ENCODE measurements at regions not wholly inside any gene's neighbourhood (a gene's known extent, or its start where the extent isn't known, plus 50 kb on each side); places are given as distances from the start of the nearest gene placed in this dataset.

- FAIRE-seq (no peak), DNase-seq (ENCODE audit: insufficient read length, low spot score) (no peak)
- no peak for TF ChIP-seq CTCF (IDR thresholded peaks at IDR 0.05; ENCODE audit: insufficient read depth, missing control alignments)
Measured at GRCh38 chr5:100273846-100274580, 261.2 kb upstream of the FAM174A start.

- DNase-seq (ENCODE audit: insufficient read length, low spot score) (no peak), FAIRE-seq (peak; percentile 11)
- no peak for TF ChIP-seq CTCF (IDR thresholded peaks at IDR 0.05; ENCODE audit: insufficient read depth, missing control alignments)
Measured at GRCh38 chr5:100270023-100270771, 265.0 kb upstream of the FAM174A start.

GRCh38 chr5:100260968-100261367 is 274.2 kb upstream of the FAM174A start:
- TF ChIP-seq CTCF (IDR thresholded peaks at IDR 0.05; ENCODE audit: insufficient read depth, missing control alignments), result no peak
- DNase-seq (ENCODE audit: insufficient read length, low spot score) (no peak), FAIRE-seq (no peak)

GRCh38 chr5:100252944-100253343 is 282.2 kb upstream of the FAM174A start:
- no peak for TF ChIP-seq CTCF (IDR thresholded peaks at IDR 0.05; ENCODE audit: insufficient read depth, missing control alignments)
- DNase-seq (ENCODE audit: insufficient read length, low spot score) (no peak), FAIRE-seq (no peak)

GRCh38 chr5:100252037-100252436 is 283.1 kb upstream of the FAM174A start:
- no peak for TF ChIP-seq CTCF (IDR thresholded peaks at IDR 0.05; ENCODE audit: insufficient read depth, missing control alignments)
- no peak for DNase-seq (ENCODE audit: insufficient read length, low spot score)

GRCh38 chr5:100249884-100250269 is 285.3 kb upstream of the FAM174A start:
- TF ChIP-seq CTCF (IDR thresholded peaks at IDR 0.05; ENCODE audit: insufficient read depth, missing control alignments), result no peak

More at GRCh38 chr5:100252037-100252436, 283.1 kb upstream of the FAM174A start:
- FAIRE-seq, result no peak

More at GRCh38 chr5:100249884-100250269, 285.3 kb upstream of the FAM174A start:
- DNase-seq (ENCODE audit: insufficient read length, low spot score) (no peak), FAIRE-seq (no peak)
